Liver (tissue), 3 donors: ENCODE measurements at regions not wholly inside any gene's neighbourhood (a gene's known extent, or its start where the extent isn't known, plus 50 kb on each side); places are given as distances from the start of the nearest gene placed in this dataset.

Experiments
- EGR1 ChIP-seq, 2 donors: IDR thresholded peaks; 2 replicates each; pipeline ENCODE4 v1.6.1; 2016 to 2018; ENCODE audit warnings: antibody characterized with exemption in 2 of 2, low read depth in 2 of 2
- FOXA1 ChIP-seq: IDR thresholded peaks from 2 replicates; pipeline ENCODE4 v1.6.1; 2016; ENCODE audit warnings: antibody characterized with exemption
- JUND ChIP-seq, 2 donors: IDR thresholded peaks; 2 replicates each; pipeline ENCODE4 v1.6.1; 2016; ENCODE audit warnings: antibody characterized with exemption in 2 of 2
- RAD21 ChIP-seq, 2 donors: IDR thresholded peaks; 2 replicates each; pipeline ENCODE4 v1.6.1; 2016; ENCODE audit warnings: antibody characterized with exemption in 2 of 2, mild to moderate bottlenecking in 2 of 2
- REST ChIP-seq: IDR thresholded peaks from 2 replicates; pipeline ENCODE4 v1.6.1; 2016; ENCODE audit warnings: antibody characterized with exemption, mild to moderate bottlenecking
- SP1 ChIP-seq: IDR thresholded peaks from 2 replicates; pipeline ENCODE4 v1.6.1; 2018; ENCODE audit warnings: antibody characterized with exemption, mild to moderate bottlenecking
- TAF1 ChIP-seq: conservative IDR thresholded peaks from 2 replicates; pipeline ENCODE4 v1.6.1; 2016; ENCODE audit warnings: antibody characterized with exemption, mild to moderate bottlenecking
- YY1 ChIP-seq: IDR thresholded peaks from 2 replicates; pipeline ENCODE4 v1.6.1; 2016; ENCODE audit warnings: antibody characterized with exemption, mild to moderate bottlenecking
- TF ChIP-seq, protein P1 (sequence below): fragments of 150-350 bp; IDR thresholded peaks from 2 replicates; pipeline ENCODE4 v1.5.1; 2017; ENCODE audit warnings: improper control_type of control experiment, low read depth, low read length; ENCODE audit not compliant: missing input control
- donor health status: healthy.
- donor health status: healthy.

- TF ChIP-seq JUND (IDR thresholded peaks at IDR 0.05) (no peak), EGR1 (IDR thresholded peaks at IDR 0.05; ENCODE audit: low read depth in 2 of 2) (no peak), YY1 (no peak), FOXA1 (no peak), RAD21 (IDR thresholded peaks at IDR 0.05) (no peak), SP1 (no peak), REST (no peak), TAF1 (no peak)
- TF ChIP-seq, protein P1, sequence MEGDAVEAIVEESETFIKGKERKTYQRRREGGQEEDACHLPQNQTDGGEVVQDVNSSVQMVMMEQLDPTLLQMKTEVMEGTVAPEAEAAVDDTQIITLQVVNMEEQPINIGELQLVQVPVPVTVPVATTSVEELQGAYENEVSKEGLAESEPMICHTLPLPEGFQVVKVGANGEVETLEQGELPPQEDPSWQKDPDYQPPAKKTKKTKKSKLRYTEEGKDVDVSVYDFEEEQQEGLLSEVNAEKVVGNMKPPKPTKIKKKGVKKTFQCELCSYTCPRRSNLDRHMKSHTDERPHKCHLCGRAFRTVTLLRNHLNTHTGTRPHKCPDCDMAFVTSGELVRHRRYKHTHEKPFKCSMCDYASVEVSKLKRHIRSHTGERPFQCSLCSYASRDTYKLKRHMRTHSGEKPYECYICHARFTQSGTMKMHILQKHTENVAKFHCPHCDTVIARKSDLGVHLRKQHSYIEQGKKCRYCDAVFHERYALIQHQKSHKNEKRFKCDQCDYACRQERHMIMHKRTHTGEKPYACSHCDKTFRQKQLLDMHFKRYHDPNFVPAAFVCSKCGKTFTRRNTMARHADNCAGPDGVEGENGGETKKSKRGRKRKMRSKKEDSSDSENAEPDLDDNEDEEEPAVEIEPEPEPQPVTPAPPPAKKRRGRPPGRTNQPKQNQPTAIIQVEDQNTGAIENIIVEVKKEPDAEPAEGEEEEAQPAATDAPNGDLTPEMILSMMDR, result no peak
Measured at GRCh38 chr13:104385404-104385803, 1319.2 kb upstream of the SLC10A2 start.
